NB4 (cell line): ENCODE measurements at regions not wholly inside any gene's neighbourhood (a gene's known extent, or its start where the extent isn't known, plus 50 kb on each side); places are given as distances from the start of the nearest gene placed in this dataset.

Experiments
- POLR2A ChIP-seq: IDR thresholded peaks from 2 replicates; pipeline ENCODE4 v1.6.1; 2011; ENCODE audit warnings: mild to moderate bottlenecking; ENCODE audit not compliant: insufficient read length; ENCODE audit errors: extremely low read depth
- TF ChIP-seq, protein P1 (sequence below): IDR thresholded peaks from one replicate; pipeline ENCODE4 v1.5.1; 2012; ENCODE audit warnings: low read depth, low read length
- TF ChIP-seq, protein P2 (sequence below): IDR thresholded peaks from 2 replicates; pipeline ENCODE4 v1.6.1; 2011; ENCODE audit warnings: low read depth, low read length

DNA sequence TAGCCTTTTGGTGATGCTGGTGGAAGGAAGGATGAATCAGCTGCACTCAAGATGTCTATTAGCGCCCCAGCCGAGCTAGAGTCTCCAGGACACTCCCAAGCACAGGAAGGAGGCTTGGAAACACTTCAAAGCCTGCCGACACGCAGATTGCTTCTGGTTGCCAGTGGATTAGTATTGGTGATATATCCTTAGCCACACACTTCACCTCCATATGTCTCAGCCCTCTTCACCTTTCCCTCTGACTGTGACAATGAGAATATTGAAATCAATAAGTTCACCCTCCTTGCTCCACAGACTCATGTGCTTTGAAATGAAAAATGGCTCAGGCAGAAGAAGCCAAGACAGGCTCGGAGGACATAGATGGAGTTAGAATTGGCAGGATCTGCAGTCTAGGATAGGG lies 102.9 kb upstream of the LRRN1 start:
- TF ChIP-seq, protein P1, sequence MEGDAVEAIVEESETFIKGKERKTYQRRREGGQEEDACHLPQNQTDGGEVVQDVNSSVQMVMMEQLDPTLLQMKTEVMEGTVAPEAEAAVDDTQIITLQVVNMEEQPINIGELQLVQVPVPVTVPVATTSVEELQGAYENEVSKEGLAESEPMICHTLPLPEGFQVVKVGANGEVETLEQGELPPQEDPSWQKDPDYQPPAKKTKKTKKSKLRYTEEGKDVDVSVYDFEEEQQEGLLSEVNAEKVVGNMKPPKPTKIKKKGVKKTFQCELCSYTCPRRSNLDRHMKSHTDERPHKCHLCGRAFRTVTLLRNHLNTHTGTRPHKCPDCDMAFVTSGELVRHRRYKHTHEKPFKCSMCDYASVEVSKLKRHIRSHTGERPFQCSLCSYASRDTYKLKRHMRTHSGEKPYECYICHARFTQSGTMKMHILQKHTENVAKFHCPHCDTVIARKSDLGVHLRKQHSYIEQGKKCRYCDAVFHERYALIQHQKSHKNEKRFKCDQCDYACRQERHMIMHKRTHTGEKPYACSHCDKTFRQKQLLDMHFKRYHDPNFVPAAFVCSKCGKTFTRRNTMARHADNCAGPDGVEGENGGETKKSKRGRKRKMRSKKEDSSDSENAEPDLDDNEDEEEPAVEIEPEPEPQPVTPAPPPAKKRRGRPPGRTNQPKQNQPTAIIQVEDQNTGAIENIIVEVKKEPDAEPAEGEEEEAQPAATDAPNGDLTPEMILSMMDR = no peak
- TF ChIP-seq, protein P2, sequence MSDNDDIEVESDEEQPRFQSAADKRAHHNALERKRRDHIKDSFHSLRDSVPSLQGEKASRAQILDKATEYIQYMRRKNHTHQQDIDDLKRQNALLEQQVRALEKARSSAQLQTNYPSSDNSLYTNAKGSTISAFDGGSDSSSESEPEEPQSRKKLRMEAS = no peak
- TF ChIP-seq POLR2A = no peak
